Liver (tissue), 8 donors: ENCODE measurements at regions not wholly inside any gene's neighbourhood (a gene's known extent, or its start where the extent isn't known, plus 50 kb on each side); places are given as distances from the start of the nearest gene placed in this dataset.

Experiments used
- DNase-seq: peaks from one replicate; pipeline ENCODE4 v3.0.0-alpha.2; 2017; ENCODE audit warnings: low spot score
- H3K27ac ChIP-seq, 2 donors: one replicate each; pipeline ENCODE4 v1.7.0; 2013; ENCODE audit warnings: inconsistent platforms in 2 of 2, low read length in 2 of 2, control low read depth in 1 of 2, low read depth in 1 of 2, mild to moderate bottlenecking in 1 of 2
- H3K27me3 ChIP-seq, 4 donors: one replicate each; pipeline versions ENCODE4 v1.6.1 to v1.7.0; 2013; ENCODE audit warnings: low read length in 3 of 4, inconsistent platforms in 1 of 4, mild to moderate bottlenecking in 1 of 4, moderate library complexity in 1 of 4; ENCODE audit not compliant: control insufficient read depth in 4 of 4, insufficient read depth in 4 of 4
- H3K36me3 ChIP-seq, 4 donors: one replicate each; pipeline versions ENCODE4 v1.6.1 to v1.7.0; 2013; ENCODE audit warnings: low read length in 3 of 4, mild to moderate bottlenecking in 3 of 4, low read depth in 1 of 4, moderate library complexity in 1 of 4; ENCODE audit not compliant: control insufficient read depth in 4 of 4, insufficient read depth in 3 of 4
- H3K4me1 ChIP-seq, 4 donors: one replicate each; pipeline versions ENCODE4 v1.6.1 to v1.7.0; 2013; ENCODE audit warnings: low read length in 3 of 4, mild to moderate bottlenecking in 3 of 4, moderate library complexity in 1 of 4; ENCODE audit not compliant: control insufficient read depth in 4 of 4, insufficient read depth in 4 of 4
- H3K4me3 ChIP-seq, 3 donors: one replicate each; pipeline versions ENCODE4 v1.6.1 to v1.7.0; 2013; ENCODE audit warnings: low read length in 3 of 3, control low read depth in 1 of 3, low read depth in 1 of 3, mild to moderate bottlenecking in 1 of 3
- H3K9ac ChIP-seq, 2 donors: one replicate each; pipeline ENCODE4 v1.7.0; 2013; ENCODE audit warnings: low read length in 2 of 2, mild to moderate bottlenecking in 2 of 2, moderate library complexity in 2 of 2, control low read depth in 1 of 2, low read depth in 1 of 2
- H3K9me3 ChIP-seq, 4 donors: one replicate each; pipeline versions ENCODE4 v1.6.1 to v1.7.0; 2013; ENCODE audit warnings: low read length in 3 of 4; ENCODE audit not compliant: control insufficient read depth in 4 of 4
- ATF3 ChIP-seq: IDR thresholded peaks from 2 replicates; pipeline ENCODE4 v1.6.1; 2016; ENCODE audit warnings: antibody characterized with exemption
- CTCF ChIP-seq: fragments of 150-350 bp; IDR thresholded peaks from 2 replicates; pipeline ENCODE4 v1.5.1; 2017; ENCODE audit warnings: improper control_type of control experiment, low read depth, low read length; ENCODE audit not compliant: missing input control
- EGR1 ChIP-seq, 2 donors: IDR thresholded peaks; 2 replicates each; pipeline ENCODE4 v1.6.1; 2016 to 2018; ENCODE audit warnings: antibody characterized with exemption in 2 of 2, low read depth in 2 of 2
- FOXA2 ChIP-seq: IDR thresholded peaks from 2 replicates; pipeline ENCODE4 v1.6.1; 2016; ENCODE audit warnings: antibody characterized with exemption
- GABPA ChIP-seq, 2 donors: IDR thresholded peaks in 1 of 2; conservative IDR thresholded peaks in 1 of 2; 2 replicates each; pipeline ENCODE4 v1.6.1; 2016; ENCODE audit warnings: antibody characterized with exemption in 2 of 2, mild to moderate bottlenecking in 1 of 2, moderate library complexity in 1 of 2
- HNF4A ChIP-seq, 2 donors: conservative IDR thresholded peaks; 2 replicates each; pipeline ENCODE4 v1.6.1; 2016; ENCODE audit warnings: antibody characterized with exemption in 2 of 2, mild to moderate bottlenecking in 2 of 2
- HNF4G ChIP-seq: IDR thresholded peaks from 2 replicates; pipeline ENCODE4 v1.6.1; 2016; ENCODE audit warnings: antibody characterized with exemption
- JUND ChIP-seq, 2 donors: IDR thresholded peaks; 2 replicates each; pipeline ENCODE4 v1.6.1; 2016; ENCODE audit warnings: antibody characterized with exemption in 2 of 2
- MAX ChIP-seq: IDR thresholded peaks from 2 replicates; pipeline ENCODE4 v1.6.1; 2016; ENCODE audit warnings: antibody characterized with exemption
- NR2F2 ChIP-seq: IDR thresholded peaks from 2 replicates; pipeline ENCODE4 v1.6.1; 2016; ENCODE audit warnings: antibody characterized with exemption
- RAD21 ChIP-seq, 2 donors: IDR thresholded peaks; 2 replicates each; pipeline ENCODE4 v1.6.1; 2016; ENCODE audit warnings: antibody characterized with exemption in 2 of 2, mild to moderate bottlenecking in 2 of 2
- REST ChIP-seq: IDR thresholded peaks from 2 replicates; pipeline ENCODE4 v1.6.1; 2016; ENCODE audit warnings: antibody characterized with exemption, mild to moderate bottlenecking
- RXRA ChIP-seq, 2 donors: IDR thresholded peaks; 2 replicates each; pipeline ENCODE4 v1.6.1; 2017 to 2018; ENCODE audit warnings: antibody characterized with exemption in 2 of 2, mild to moderate bottlenecking in 1 of 2
- SP1 ChIP-seq: IDR thresholded peaks from 2 replicates; pipeline ENCODE4 v1.6.1; 2018; ENCODE audit warnings: antibody characterized with exemption, mild to moderate bottlenecking
- TAF1 ChIP-seq: conservative IDR thresholded peaks from 2 replicates; pipeline ENCODE4 v1.6.1; 2016; ENCODE audit warnings: antibody characterized with exemption, mild to moderate bottlenecking
- ZBTB33 ChIP-seq: IDR thresholded peaks from 2 replicates; pipeline ENCODE4 v1.6.1; 2016; ENCODE audit warnings: antibody characterized with exemption
- WGBS: extraction: QIAGEN DNeasy Blood & Tissue Kit; methylation state at CpG from one replicate; pipeline ENCODE4 v1.1.7; 2013; 5-methylcytosine and 5-hydroxymethylcytosine counted together
- donor health status: healthy.
- donor health status: healthy.
- donor health status: healthy.
- donor health status: healthy.
- donor health status: healthy.

GRCh38 chr10:65430979-65431378, 1494.9 kb upstream of the LRRTM3 start (continued):
- TF ChIP-seq RXRA (IDR thresholded peaks at IDR 0.05), result no peak
- no peak for TF ChIP-seq TAF1

- H3K27ac ChIP-seq, result no peak overlapping the region
- no peaks in the 10 kb centered on the region for H3K9me3 ChIP-seq
- no peaks in the 10 kb centered on the region for H3K27me3 ChIP-seq
- no peak for DNase-seq
- H3K36me3 ChIP-seq, result no peaks in the 10 kb centered on the region
- H3K4me3 ChIP-seq, result no peak overlapping the region
- TF ChIP-seq HNF4G (no peak), RAD21 (IDR thresholded peaks at IDR 0.05) (no peak), REST (no peak), ATF3 (no peak), JUND (IDR thresholded peaks at IDR 0.05) (no peak), EGR1 (IDR thresholded peaks at IDR 0.05; ENCODE audit: low read depth in 2 of 2) (no peak), GABPA (IDR thresholded peaks at IDR 0.05 in 1 of 2, conservative IDR thresholded peaks at IDR 0.05 in 1 of 2) (no peak), SP1 (no peak), RXRA (IDR thresholded peaks at IDR 0.05) (no peak), MAX (no peak), NR2F2 (no peak), FOXA2 (no peak), CTCF (no peak)
- H3K4me1 ChIP-seq, result no peaks in the 10 kb centered on the region
- H3K9ac ChIP-seq, result no peak overlapping the region
Observed at GRCh38 chr10:65470986-65471385, 1454.8 kb upstream of the LRRTM3 start.

- H3K9ac ChIP-seq, result no peak overlapping the region
- no peaks in the 10 kb centered on the region for H3K9me3 ChIP-seq
- H3K36me3 ChIP-seq, result no peaks in the 10 kb centered on the region
- H3K27me3 ChIP-seq, result no peaks in the 10 kb centered on the region
- no peak overlapping the region for H3K4me3 ChIP-seq
- DNase-seq, result no peak
- H3K4me1 ChIP-seq, result no peaks in the 10 kb centered on the region
- no peak overlapping the region for H3K27ac ChIP-seq
- WGBS, result 78% methylated on average over 2 of the region's 2 CpGs
- TF ChIP-seq GABPA (IDR thresholded peaks at IDR 0.05 in 1 of 2, conservative IDR thresholded peaks at IDR 0.05 in 1 of 2), result no peak
- no peak for TF ChIP-seq HNF4A (conservative IDR thresholded peaks at IDR 0.05)
- no peak for TF ChIP-seq REST
- no peak for TF ChIP-seq ZBTB33
Observed at GRCh38 chr10:65482848-65483247, 1443.0 kb upstream of the LRRTM3 start.
